ENCODE measurements at regions not wholly inside any gene's neighbourhood (a gene's known extent, or its start where the extent isn't known, plus 50 kb on each side); places are given as distances from the start of the nearest gene placed in this dataset.

GRCh38 chr3:73893089-73893488 lies 268.3 kb upstream of the PDZRN3 start:
- DNase-seq (no peak), ATAC-seq (ENCODE audit: low FRiP score in 2 of 2) (no peak)

GRCh38 chr3:73885862-73886261 lies 261.1 kb upstream of the PDZRN3 start:
- 78 to 84% methylated on average over 1 of the region's 1 CpG for WGBS, 2 donors
- H3K27me3 ChIP-seq, result no peaks in the 10 kb centered on the region
- H3K9me3 ChIP-seq, result no peaks in the 10 kb centered on the region
- H3K4me3 ChIP-seq, result no peak overlapping the region
- ATAC-seq (ENCODE audit: low FRiP score in 2 of 2), result no peak
- H3K4me1 ChIP-seq, result no peaks in the 10 kb centered on the region
- no peak overlapping the region for H3K27ac ChIP-seq
- DNase-seq, result no peak
- TF ChIP-seq CTCF (IDR thresholded peaks at IDR 0.05) (no peak), POLR2A (IDR thresholded peaks at IDR 0.05) (no peak), POLR2AphosphoS5 (IDR thresholded peaks at IDR 0.05) (no peak), EP300 (IDR thresholded peaks at IDR 0.05) (no peak)
- H3K36me3 ChIP-seq, result no peaks in the 10 kb centered on the region

More at GRCh38 chr3:73893089-73893488, 268.3 kb upstream of the PDZRN3 start:
- Histone ChIP-seq H3K27me3 (no peaks in the 10 kb centered on the region), H3K4me3 (no peak overlapping the region), H3K4me1 (no peaks in the 10 kb centered on the region), H3K36me3 (no peaks in the 10 kb centered on the region), H3K9me3 (no peaks in the 10 kb centered on the region), H3K27ac (no peak overlapping the region)
- TF ChIP-seq POLR2A (IDR thresholded peaks at IDR 0.05) (no peak), CTCF (IDR thresholded peaks at IDR 0.05) (no peak), EP300 (IDR thresholded peaks at IDR 0.05) (no peak), POLR2AphosphoS5 (IDR thresholded peaks at IDR 0.05) (no peak)
- 86% methylated on average over 2 of the region's 2 CpGs for WGBS, 2 donors

- WGBS, 2 donors, result 57 to 65% methylated on average over 3 of the region's 3 CpGs
- Histone ChIP-seq H3K27me3 (no peaks in the 10 kb centered on the region), H3K9me3 (no peaks in the 10 kb centered on the region), H3K4me3 (no peak overlapping the region), H3K4me1 (no peaks in the 10 kb centered on the region), H3K36me3 (no peaks in the 10 kb centered on the region), H3K27ac (no peak overlapping the region)
- ATAC-seq (ENCODE audit: low FRiP score in 2 of 2) (no peak), DNase-seq (no peak)
- TF ChIP-seq CTCF (IDR thresholded peaks at IDR 0.05) (no peak), POLR2AphosphoS5 (IDR thresholded peaks at IDR 0.05) (no peak), POLR2A (IDR thresholded peaks at IDR 0.05) (no peak), EP300 (IDR thresholded peaks at IDR 0.05) (no peak)
Measured at GRCh38 chr3:73884361-73884760, 259.6 kb upstream of the PDZRN3 start.

- DNase-seq, result no peak
- no peaks in the 10 kb centered on the region for H3K4me1 ChIP-seq
- no peak for TF ChIP-seq POLR2AphosphoS5 (IDR thresholded peaks at IDR 0.05)
- ATAC-seq (ENCODE audit: low FRiP score in 2 of 2), result no peak
- H3K36me3 ChIP-seq, result no peaks in the 10 kb centered on the region
- no peaks in the 10 kb centered on the region for H3K27me3 ChIP-seq
- no peak overlapping the region for H3K27ac ChIP-seq
- H3K4me3 ChIP-seq, result no peak overlapping the region
- no peaks in the 10 kb centered on the region for H3K9me3 ChIP-seq
Measured at GRCh38 chr3:73883497-73883896, 258.8 kb upstream of the PDZRN3 start.

- Histone ChIP-seq H3K4me1 (no peaks in the 10 kb centered on the region), H3K9me3 (no peaks in the 10 kb centered on the region), H3K4me3 (no peak overlapping the region), H3K27ac (no peak overlapping the region), H3K36me3 (no peaks in the 10 kb centered on the region), H3K27me3 (no peaks in the 10 kb centered on the region)
- ATAC-seq (ENCODE audit: low FRiP score in 2 of 2), result no peak
- no peak for DNase-seq
- whole genome bisulfite sequencing, 2 donors, result 57 to 65% methylated on average over 4 of the region's 4 CpGs
- TF ChIP-seq CTCF (IDR thresholded peaks at IDR 0.05) (no peak), POLR2AphosphoS5 (IDR thresholded peaks at IDR 0.05) (no peak), EP300 (IDR thresholded peaks at IDR 0.05) (no peak), POLR2A (IDR thresholded peaks at IDR 0.05) (no peak)
Measured at GRCh38 chr3:73874606-73875369, 250.0 kb upstream of the PDZRN3 start.

Measured in upper lobe of left lung (tissue), 6 donors.